Gastroesophageal sphincter (tissue), 3 donors: ENCODE measurements at regions not wholly inside any gene's neighbourhood (a gene's known extent, or its start where the extent isn't known, plus 50 kb on each side); places are given as distances from the start of the nearest gene placed in this dataset.

ENCODE experiments used
- POLR2A ChIP-seq, 2 donors: fragments of 450-650 bp; IDR thresholded peaks; one replicate each; pipeline ENCODE4 v1.6.1; 2017; ENCODE audit warnings: antibody characterized with exemption in 2 of 2, mild to moderate bottlenecking in 2 of 2, moderate library complexity in 1 of 2
- TF ChIP-seq, protein P1 (sequence below), 4 experiments: fragments of 200-600 bp in 2 of 4; fragments of 450-650 bp in 2 of 4; sonication (generic) in 1 of 4; IDR thresholded peaks; one replicate each; pipeline ENCODE4 v1.5.1; 2017 to 2019; ENCODE audit warnings: antibody characterized with exemption in 4 of 4, mild to moderate bottlenecking in 2 of 4, moderate library complexity in 2 of 4

DNA sequence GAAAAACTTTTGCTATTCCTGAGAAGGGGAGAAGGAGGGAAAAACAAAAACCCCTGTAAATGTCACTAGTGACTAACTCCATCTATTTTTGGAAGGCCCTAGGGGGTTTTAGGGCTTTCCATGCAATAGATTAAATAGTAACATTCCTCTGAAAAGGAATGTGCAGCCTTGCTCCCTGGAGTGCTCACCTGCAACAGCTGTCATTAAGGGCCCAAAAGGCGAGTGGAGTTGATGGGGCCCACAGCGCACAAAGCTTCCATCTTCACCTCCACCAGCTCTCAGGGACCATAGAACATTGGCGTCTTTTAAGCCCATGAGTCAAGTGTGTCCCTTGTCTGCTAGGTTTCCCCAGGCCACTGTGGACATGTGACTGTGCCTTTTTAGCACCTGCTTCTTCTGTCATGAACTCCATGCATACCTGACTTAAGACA lies 58.0 kb upstream of the IL6 start:
- TF ChIP-seq, protein P1, sequence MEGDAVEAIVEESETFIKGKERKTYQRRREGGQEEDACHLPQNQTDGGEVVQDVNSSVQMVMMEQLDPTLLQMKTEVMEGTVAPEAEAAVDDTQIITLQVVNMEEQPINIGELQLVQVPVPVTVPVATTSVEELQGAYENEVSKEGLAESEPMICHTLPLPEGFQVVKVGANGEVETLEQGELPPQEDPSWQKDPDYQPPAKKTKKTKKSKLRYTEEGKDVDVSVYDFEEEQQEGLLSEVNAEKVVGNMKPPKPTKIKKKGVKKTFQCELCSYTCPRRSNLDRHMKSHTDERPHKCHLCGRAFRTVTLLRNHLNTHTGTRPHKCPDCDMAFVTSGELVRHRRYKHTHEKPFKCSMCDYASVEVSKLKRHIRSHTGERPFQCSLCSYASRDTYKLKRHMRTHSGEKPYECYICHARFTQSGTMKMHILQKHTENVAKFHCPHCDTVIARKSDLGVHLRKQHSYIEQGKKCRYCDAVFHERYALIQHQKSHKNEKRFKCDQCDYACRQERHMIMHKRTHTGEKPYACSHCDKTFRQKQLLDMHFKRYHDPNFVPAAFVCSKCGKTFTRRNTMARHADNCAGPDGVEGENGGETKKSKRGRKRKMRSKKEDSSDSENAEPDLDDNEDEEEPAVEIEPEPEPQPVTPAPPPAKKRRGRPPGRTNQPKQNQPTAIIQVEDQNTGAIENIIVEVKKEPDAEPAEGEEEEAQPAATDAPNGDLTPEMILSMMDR (IDR thresholded peaks at IDR 0.05) = no peak
- no peak for TF ChIP-seq POLR2A (IDR thresholded peaks at IDR 0.05)
